IMR-90 (cell line): ENCODE measurements at regions not wholly inside any gene's neighbourhood (a gene's known extent, or its start where the extent isn't known, plus 50 kb on each side); places are given as distances from the start of the nearest gene placed in this dataset.

Experiments
- ATAC-seq: fragments of 200-7000 bp; cut with Tn5 transposase; 2 replicates; pipeline ENCODE4 v1.9.1; 2020; ENCODE audit warnings: low read depth, mild to moderate bottlenecking, moderate library complexity
- BruUV-seq: library from RNA; stranded (reverse); fragments of 400-500 nt; replicated peaks from 2 replicates; lab custom pipeline; 2021; lab: Mats Ljungman, UMichigan
- CTCF ChIA-PET: fragments of 300-600 bp; formaldehyde crosslinking; extraction: SDS; loops from one replicate; lab custom pipeline; 2021; ENCODE audit warnings: antibody characterized with exemption; lab: Yijun Ruan, JAX
- POLR2A ChIA-PET: fragments of 300-600 bp; sonication (Branson Sonifier 250); formaldehyde crosslinking; loops from one replicate; lab custom pipeline; 2022; ENCODE audit warnings: antibody characterized with exemption; ENCODE audit not compliant: unreplicated experiment; lab: Charles Lee
- DNase-seq: peaks from one replicate; pipeline ENCODE4 v3.0.0; 2013
- H2AFZ ChIP-seq: replicated peaks from 2 replicates; pipeline ENCODE3; 2013; ENCODE audit warnings: low read length, mild to moderate bottlenecking; ENCODE audit not compliant: poor library complexity
- H2AK5ac ChIP-seq: 2 replicates; pipeline ENCODE4 v1.6.1; 2013; ENCODE audit warnings: low read depth, low read length, inconsistent platforms
- H2AK9ac ChIP-seq: replicated peaks from 2 replicates; pipeline ENCODE3; 2013; ENCODE audit warnings: mild to moderate bottlenecking, low read depth, low read length, moderate library complexity; ENCODE audit not compliant: poor library complexity
- H2BK120ac ChIP-seq: 2 replicates; pipeline ENCODE4 v1.6.1; 2013; ENCODE audit warnings: low read depth, low read length, inconsistent platforms
- H2BK15ac ChIP-seq: 3 replicates; pipeline ENCODE4 v1.6.1; 2013; ENCODE audit warnings: low read depth, low read length, inconsistent platforms
- H2BK20ac ChIP-seq: 2 replicates; pipeline ENCODE4 v1.6.1; 2013; ENCODE audit warnings: low read depth, mild to moderate bottlenecking, inconsistent platforms, low read length, moderate library complexity
- H2BK5ac ChIP-seq: 2 replicates; pipeline ENCODE4 v1.6.1; 2013; ENCODE audit warnings: mild to moderate bottlenecking, low read depth, low read length, inconsistent platforms; ENCODE audit not compliant: poor library complexity, severe bottlenecking
- H3K14ac ChIP-seq: replicated peaks from 2 replicates; pipeline ENCODE4 v1.6.1; 2013; ENCODE audit warnings: low read depth, low read length, inconsistent platforms
- H3K18ac ChIP-seq: 2 replicates; pipeline ENCODE4 v1.6.1; 2013; ENCODE audit warnings: low read depth, low read length, control low read depth
- H3K23ac ChIP-seq: 2 replicates; pipeline ENCODE4 v1.6.1; 2013; ENCODE audit warnings: low read depth, low read length, inconsistent platforms
- H3K27ac ChIP-seq: 2 replicates; pipeline ENCODE4 v1.5.1; 2013; ENCODE audit warnings: mild to moderate bottlenecking, control low read depth, low read length; ENCODE audit not compliant: insufficient read depth
- H3K27me3 ChIP-seq: 2 replicates; pipeline ENCODE4 v1.6.1; 2013; ENCODE audit warnings: low read length; ENCODE audit not compliant: control insufficient read depth, insufficient read depth
- H3K36me3 ChIP-seq: 2 replicates; pipeline ENCODE4 v1.6.1; 2013; ENCODE audit warnings: low read length, mixed read lengths; ENCODE audit not compliant: control insufficient read depth, insufficient read depth
- H3K4ac ChIP-seq: 2 replicates; pipeline ENCODE4 v1.6.1; 2013; ENCODE audit warnings: low read depth, low read length, inconsistent platforms
- H3K4me1 ChIP-seq: 2 replicates; pipeline ENCODE4 v1.6.1; 2013; ENCODE audit warnings: low read length, mixed read lengths; ENCODE audit not compliant: control insufficient read depth, insufficient read depth
- H3K4me2 ChIP-seq: 2 replicates; pipeline ENCODE4 v1.6.1; 2013; ENCODE audit warnings: low read depth, mild to moderate bottlenecking, control low read depth, low read length, moderate library complexity
- H3K4me3 ChIP-seq: 2 replicates; pipeline ENCODE4 v1.5.1; 2013; ENCODE audit warnings: low read depth, mild to moderate bottlenecking, control low read depth, low read length, moderate library complexity; ENCODE audit not compliant: insufficient read depth
- H3K56ac ChIP-seq: 2 replicates; pipeline ENCODE4 v1.6.1; 2013; ENCODE audit warnings: low read length, inconsistent platforms; ENCODE audit not compliant: insufficient read depth; ENCODE audit errors: extremely low read depth
- H3K79me1 ChIP-seq, 2 experiments: 2 replicates each; pipeline ENCODE4 v1.6.1; 2013; ENCODE audit warnings: low read length in 2 of 2, inconsistent platforms in 1 of 2, low read depth in 1 of 2
- H3K9ac ChIP-seq: 2 replicates; pipeline ENCODE4 v1.6.1; 2013; ENCODE audit warnings: low read depth, low read length, control low read depth
- H3K9me1 ChIP-seq: 2 replicates; pipeline ENCODE4 v1.6.1; 2013; ENCODE audit warnings: low read length, inconsistent platforms; ENCODE audit not compliant: insufficient read depth
- H3K9me3 ChIP-seq: 2 replicates; pipeline ENCODE4 v1.6.1; 2013; ENCODE audit warnings: low read length; ENCODE audit not compliant: control insufficient read depth, insufficient read depth
- H4K20me1 ChIP-seq: 2 replicates; pipeline ENCODE4 v1.6.1; 2013; ENCODE audit warnings: low read length, inconsistent platforms; ENCODE audit not compliant: insufficient read depth
- H4K5ac ChIP-seq: 2 replicates; pipeline ENCODE4 v1.6.1; 2013; ENCODE audit warnings: mild to moderate bottlenecking, low read depth, low read length, control low read depth
- H4K8ac ChIP-seq, 2 experiments: 2 replicates each; pipeline ENCODE4 v1.6.1; 2013; ENCODE audit warnings: low read depth in 2 of 2, low read length in 2 of 2, control low read depth in 1 of 2, inconsistent platforms in 1 of 2
- H4K91ac ChIP-seq: 2 replicates; pipeline ENCODE4 v1.6.1; 2013; ENCODE audit warnings: low read depth, low read length, inconsistent platforms; ENCODE audit not compliant: insufficient read depth
- BHLHE40 ChIP-seq: fragments of 150-350 bp; IDR thresholded peaks from 2 replicates; pipeline ENCODE4 v1.6.1; 2016; ENCODE audit warnings: mild to moderate bottlenecking, low read depth, low read length
- CEBPB ChIP-seq: IDR thresholded peaks from 2 replicates; pipeline ENCODE4 v1.6.1; 2012; ENCODE audit warnings: low read depth, low read length, improper control_type of control experiment
- CHD1 ChIP-seq: IDR thresholded peaks from 2 replicates; pipeline ENCODE4 v1.6.1; 2012; ENCODE audit warnings: low read depth, low read length, improper control_type of control experiment
- CTCF ChIP-seq: conservative IDR thresholded peaks from 2 replicates; pipeline ENCODE4 v1.5.1; 2012; ENCODE audit warnings: mild to moderate bottlenecking, low read depth, low read length, improper control_type of control experiment
- ELK1 ChIP-seq: fragments of 150-350 bp; IDR thresholded peaks from 2 replicates; pipeline ENCODE4 v1.6.1; 2016; ENCODE audit warnings: low read depth, mild to moderate bottlenecking, low read length, moderate library complexity, borderline replicate concordance
- FOS ChIP-seq: fragments of 150-350 bp; IDR thresholded peaks from 2 replicates; pipeline ENCODE4 v1.6.1; 2016; ENCODE audit warnings: low read depth, low read length
- MAFK ChIP-seq: IDR thresholded peaks from 2 replicates; pipeline ENCODE4 v1.6.1; 2012; ENCODE audit warnings: low read depth, low read length, improper control_type of control experiment
- MAZ ChIP-seq: IDR thresholded peaks from 2 replicates; pipeline ENCODE4 v1.6.1; 2012; ENCODE audit warnings: low read depth, mild to moderate bottlenecking, low read length, improper control_type of control experiment, moderate library complexity, borderline replicate concordance
- MXI1 ChIP-seq: IDR thresholded peaks from 2 replicates; pipeline ENCODE4 v1.6.1; 2012; ENCODE audit warnings: low read depth, mild to moderate bottlenecking, low read length, moderate library complexity, borderline replicate concordance
- NFE2L2 ChIP-seq: fragments of 150-350 bp; IDR thresholded peaks from 2 replicates; pipeline ENCODE4 v1.6.1; 2016; ENCODE audit warnings: low read depth, mild to moderate bottlenecking, low read length
- POLR2A ChIP-seq: IDR thresholded peaks from 2 replicates; pipeline ENCODE4 v1.6.1; 2012; ENCODE audit warnings: mild to moderate bottlenecking, low read depth, low read length
- RAD21 ChIP-seq: IDR thresholded peaks from 2 replicates; pipeline ENCODE4 v1.6.1; 2012; ENCODE audit warnings: low read length, improper control_type of control experiment
- RCOR1 ChIP-seq: IDR thresholded peaks from 2 replicates; pipeline ENCODE4 v1.6.1; 2012; ENCODE audit warnings: mild to moderate bottlenecking, low read length, improper control_type of control experiment; ENCODE audit not compliant: insufficient replicate concordance
- RFX5 ChIP-seq: IDR thresholded peaks from 2 replicates; pipeline ENCODE4 v1.8.0; 2012; ENCODE audit warnings: low read depth, mild to moderate bottlenecking, low read length, moderate library complexity
- SMC3 ChIP-seq: fragments of 150-350 bp; IDR thresholded peaks from 2 replicates; pipeline ENCODE4 v1.6.1; 2016; ENCODE audit warnings: low read depth, mild to moderate bottlenecking, antibody characterized with exemption, low read length, moderate library complexity
- USF2 ChIP-seq: fragments of 150-350 bp; IDR thresholded peaks from 2 replicates; pipeline ENCODE4 v1.6.1; 2017; ENCODE audit warnings: mild to moderate bottlenecking, antibody characterized with exemption, low read length, low read depth
- WGBS, 2 experiments: methylation state at CpG; one replicate each; pipeline versions ENCODE4 v1.1.5 to v1.1.7; 2013; ENCODE audit warnings: missing lambda C conversion rate in 2 of 2; ENCODE audit not compliant: insufficient read length in 1 of 2; ENCODE audit errors: extremely low coverage in 2 of 2; 5-methylcytosine and 5-hydroxymethylcytosine counted together
- dilution Hi-C: fragments of 300-500 bp; cut with HindIII; formaldehyde crosslinking; loops from one replicate; pipeline ENCODE4 v1.14.3; 2018; ENCODE audit warnings: low sequenced_read_pairs; ENCODE audit not compliant: unreplicated experiment
- in situ Hi-C: fragments of 300-500 bp; cut with MboI; formaldehyde crosslinking; loops from 3 replicates; pipeline ENCODE4 v1.14.3; 2019; ENCODE audit warnings: low sequenced_read_pairs, inconsistent platforms, mixed read lengths
- intact Hi-C: fragments of 100-400 bp; cut with micrococcal nuclease; formaldehyde crosslinking; loops from 2 replicates; pipeline ENCODE4 v1.10.0; 2022

- H3K79me1 ChIP-seq = no peaks in the 10 kb centered on the region
- H3K27me3 ChIP-seq = no peaks in the 10 kb centered on the region
- no peak overlapping the region for H3K4ac ChIP-seq
- H3K18ac ChIP-seq = no peak overlapping the region
- no peak overlapping the region for H2BK20ac ChIP-seq
- H3K4me1 ChIP-seq = no peaks in the 10 kb centered on the region
- in situ Hi-C loops = no loop called here
- DNase-seq (no peak), ATAC-seq (no peak)
- no peak overlapping the region for H3K14ac ChIP-seq
- no peak overlapping the region for H2BK120ac ChIP-seq
- dilution Hi-C loops = no loop called here
- ChIA-PET CTCF (no interaction called here), POLR2A (no interaction called here)
- H3K4me2 ChIP-seq = no peak overlapping the region
- H2BK5ac ChIP-seq = no peak overlapping the region
- H2AK9ac ChIP-seq = no peak overlapping the region
- H3K9me3 ChIP-seq = peaks cover 2% of the 10 kb centered on the region; the same call in 1 of the 2 replicates
- intact Hi-C loops = no loop called here
- no peak overlapping the region for H4K8ac ChIP-seq
- no peak overlapping the region for H3K4me3 ChIP-seq
- no peak overlapping the region for H2BK15ac ChIP-seq
- no peak overlapping the region for H4K5ac ChIP-seq
- H4K20me1 ChIP-seq = no peaks in the 10 kb centered on the region
- no peak overlapping the region for H3K27ac ChIP-seq
- no peaks in the 10 kb centered on the region for H3K36me3 ChIP-seq
- no peaks in the 10 kb centered on the region for H3K9me1 ChIP-seq
- 57% methylated on average over 3 of the region's 6 CpGs; no CpG with 5 or more reads in 1 of the 2 experiments for WGBS, 2 experiments
- H3K23ac ChIP-seq = no peak overlapping the region
- no peak overlapping the region for H2AFZ ChIP-seq
- no peak overlapping the region for H4K91ac ChIP-seq
- H2AK5ac ChIP-seq = no peak overlapping the region
- TF ChIP-seq NFE2L2 (no peak), SMC3 (no peak), MAFK (no peak), POLR2A (no peak), BHLHE40 (no peak), CHD1 (no peak), FOS (no peak), MAZ (no peak), MXI1 (no peak), ELK1 (no peak), CTCF (no peak), USF2 (no peak), RFX5 (no peak), RAD21 (no peak), CEBPB (no peak), RCOR1 (no peak)
- H3K56ac ChIP-seq = no peak overlapping the region
- no peak overlapping the region for H3K9ac ChIP-seq
- no TSS peak for BruUV-seq
These were observed 1240.0 kb upstream of the ADGRL3 start for GRCh38 chr4:59960143-59960542.
